K562 (cell line): ENCODE measurements at regions not wholly inside any gene's neighbourhood (a gene's known extent, or its start where the extent isn't known, plus 50 kb on each side); places are given as distances from the start of the nearest gene placed in this dataset.

ENCODE experiments used
- CBX2 ChIP-seq: fragments of 200-600 bp; sonication (generic); IDR thresholded peaks from one replicate; pipeline ENCODE4 v1.6.1; 2012; ENCODE audit warnings: mild to moderate bottlenecking, low read length, inconsistent platforms; ENCODE audit not compliant: insufficient read depth, poor library complexity, severe bottlenecking
- ETS1 ChIP-seq: conservative IDR thresholded peaks from 2 replicates; pipeline ENCODE4 v1.6.1; 2011; ENCODE audit warnings: low read depth, mild to moderate bottlenecking, low read length; ENCODE audit not compliant: control insufficient read depth
- EWSR1 ChIP-seq: fragments of 450-650 bp; IDR thresholded peaks from 2 replicates; pipeline ENCODE4 v1.6.1; 2018; ENCODE audit warnings: borderline replicate concordance, mild to moderate bottlenecking, low read depth, moderate library complexity; ENCODE audit not compliant: partially characterized antibody
- FOXO4 ChIP-seq: fragments of 450-650 bp; formaldehyde crosslinking; IDR thresholded peaks from 2 replicates; pipeline ENCODE4 v1.4.0; 2020; ENCODE audit warnings: mild to moderate bottlenecking, moderate library complexity
- HNRNPL ChIP-seq: fragments of 200-400 bp; formaldehyde crosslinking; IDR thresholded peaks from 2 replicates; pipeline ENCODE4 v1.6.1; 2017; ENCODE audit warnings: low read depth, mild to moderate bottlenecking, low read length
- HOXB6 ChIP-seq: fragments of 250-450 bp; sonication (Bioruptor Pico); IDR thresholded peaks from 2 replicates; pipeline ENCODE4 v1.5.1; 2022; ENCODE audit warnings: mild to moderate bottlenecking, borderline replicate concordance
- IRF1 ChIP-seq: sonication (generic); formaldehyde crosslinking; IDR thresholded peaks from 2 replicates; pipeline ENCODE4 v1.8.0; 2022; ENCODE audit warnings: missing genetic modification reagents, mild to moderate bottlenecking, borderline replicate concordance
- JUNB ChIP-seq: fragments of 450-650 bp; formaldehyde crosslinking; conservative IDR thresholded peaks from 2 replicates; pipeline ENCODE4 v1.4.0; 2020; ENCODE audit warnings: mild to moderate bottlenecking
- L3MBTL2 ChIP-seq: fragments of 450-650 bp; IDR thresholded peaks from 2 replicates; pipeline ENCODE4 v1.6.1; 2016; ENCODE audit warnings: mild to moderate bottlenecking, moderate library complexity
- MBD1 ChIP-seq: fragments of 250-450 bp; sonication (Bioruptor Pico); IDR thresholded peaks from 2 replicates; pipeline ENCODE4 v1.8.0; 2022; ENCODE audit warnings: inconsistent platforms
- MYC ChIP-seq, 2 experiments: fragments of 250-450 bp in 1 of 2; sonication (Bioruptor Pico) in 1 of 2; IDR thresholded peaks; 2 replicates each; pipeline versions ENCODE4 v1.5.1 to v1.6.1; 2012 to 2021; ENCODE audit warnings: low read depth in 2 of 2, borderline replicate concordance in 1 of 2, improper control_type of control experiment in 1 of 2, low read length in 1 of 2, mild to moderate bottlenecking in 1 of 2, moderate library complexity in 1 of 2
- PRDM10 ChIP-seq: fragments of 450-650 bp; IDR thresholded peaks from 2 replicates; pipeline ENCODE4 v1.6.1; 2018; ENCODE audit not compliant: partially characterized antibody
- SIRT6 ChIP-seq: IDR thresholded peaks from one replicate; pipeline ENCODE4 v1.6.1; 2012; ENCODE audit warnings: low read depth, mild to moderate bottlenecking, control low read depth, inconsistent platforms, low read length, moderate library complexity
- TSC22D4 ChIP-seq: fragments of 450-650 bp; IDR thresholded peaks from 2 replicates; pipeline ENCODE4 v1.6.1; 2016; ENCODE audit warnings: missing genetic modification characterization, missing biosample characterization, control low read depth
- ZNF134 ChIP-seq: fragments of 250-450 bp; sonication (Bioruptor Pico); conservative IDR thresholded peaks from 2 replicates; pipeline ENCODE4 v1.4.0; 2020
- ZNF583 ChIP-seq: fragments of 250-450 bp; sonication (Bioruptor Pico); IDR thresholded peaks from 2 replicates; pipeline ENCODE4 v1.4.0; 2020
- ZNF584 ChIP-seq: fragments of 200-800 bp; sonication (Bioruptor generic); IDR thresholded peaks from 2 replicates; pipeline ENCODE4 v1.6.1; 2016; ENCODE audit warnings: low read depth, mild to moderate bottlenecking, missing genetic modification characterization, missing compliant biosample characterization
- ZNF766 ChIP-seq: fragments of 200-800 bp; sonication (Bioruptor generic); conservative IDR thresholded peaks from 2 replicates; pipeline ENCODE4 v1.6.1; 2016; ENCODE audit warnings: missing genetic modification characterization, missing compliant biosample characterization

- no peak for TF ChIP-seq MBD1
- TF ChIP-seq HOXB6 (CRISPR knock-in tag) = 0 out of 2 replicates have a peak, but pooled peaks have one; percentile 40
- peak; percentile 90 for TF ChIP-seq ZNF766 (CRISPR knock-in tag)
- no peak for TF ChIP-seq ETS1
- TF ChIP-seq PRDM10 = no peak
- no peak for TF ChIP-seq L3MBTL2
- TF ChIP-seq FOXO4 (CRISPR knock-in tag) = no peak
- no peak for TF ChIP-seq EWSR1
- no peak for TF ChIP-seq JUNB (CRISPR knock-in tag)
- TF ChIP-seq SIRT6 = no peak
- no peak for TF ChIP-seq HNRNPL
- TF ChIP-seq ZNF584 (CRISPR knock-in tag) = peak; percentile 80
- no peak for TF ChIP-seq TSC22D4 (tag)
- peak; percentile 90 for TF ChIP-seq ZNF583 (CRISPR knock-in tag)
- peak; percentile 48; the same call in 1 of the 2 replicates for TF ChIP-seq ZNF134 (CRISPR knock-in tag)
- no peak for TF ChIP-seq IRF1 (CRISPR knock-in tag)
- TF ChIP-seq CBX2 = no peak
- TF ChIP-seq MYC (IDR thresholded peaks at IDR 0.05; ENCODE audit: low read depth, low read length) = no peak
- no peak for TF ChIP-seq MYC (CRISPR knock-in tag; IDR thresholded peaks at IDR 0.05; ENCODE audit: borderline replicate concordance, low read depth)
These were observed 187.7 kb upstream of the PRSS16 start (continued) for GRCh38 chr6:27059621-27060425.
